ENCODE measurements at regions not wholly inside any gene's neighbourhood (a gene's known extent, or its start where the extent isn't known, plus 50 kb on each side); places are given as distances from the start of the nearest gene placed in this dataset.

- no peak for DNase-seq
Measured at GRCh38 chr10:90130321-90131086, 429.1 kb downstream of the KIF20B start.

GRCh38 chr10:90133606-90134005 lies 432.2 kb downstream of the KIF20B start:
- no peak for DNase-seq

- no peak for DNase-seq
Measured at GRCh38 chr10:90136731-90137316, 435.4 kb downstream of the KIF20B start.

- no peak for DNase-seq
Measured at GRCh38 chr10:90138844-90139243, 437.5 kb downstream of the KIF20B start.

- DNase-seq, result no peak
Measured at GRCh38 chr10:90141791-90142190, 440.4 kb downstream of the KIF20B start.

- no peak for DNase-seq
Measured at GRCh38 chr10:90143937-90144336, 442.5 kb downstream of the KIF20B start.

GRCh38 chr10:90148116-90148855 lies 446.9 kb downstream of the KIF20B start:
- DNase-seq, result no peak

GRCh38 chr10:90149563-90149962 lies 448.2 kb downstream of the KIF20B start:
- no peak for DNase-seq

GRCh38 chr10:90162271-90162853 lies 461.0 kb downstream of the KIF20B start:
- no peak for DNase-seq

GRCh38 chr10:90167174-90168064 lies 466.0 kb downstream of the KIF20B start:
- no peak for DNase-seq

- no peak for DNase-seq
Measured at GRCh38 chr10:90168244-90168643, 466.9 kb downstream of the KIF20B start.

- DNase-seq, result no peak
Measured at GRCh38 chr10:90171014-90171722, 469.8 kb downstream of the KIF20B start.

- no peak for DNase-seq
Measured at GRCh38 chr10:90174531-90174930, 473.1 kb downstream of the KIF20B start.

GRCh38 chr10:90175161-90175681 lies 473.8 kb downstream of the KIF20B start:
- DNase-seq, result no peak

- DNase-seq, result no peak
Measured at GRCh38 chr10:90179696-90180407, 478.5 kb downstream of the KIF20B start.

- DNase-seq, result no peak
Measured at GRCh38 chr10:90180886-90181691, 479.7 kb downstream of the KIF20B start.

- DNase-seq, result no peak
Measured at GRCh38 chr10:90192825-90193224, 491.4 kb downstream of the KIF20B start.

- DNase-seq, result no peak
Measured at GRCh38 chr10:90193240-90193985, 492.0 kb downstream of the KIF20B start.

- DNase-seq, result no peak
Measured at GRCh38 chr10:90195288-90195840, 494.0 kb downstream of the KIF20B start.
